Prostate gland (tissue), 2 donors: ENCODE measurements at regions not wholly inside any gene's neighbourhood (a gene's known extent, or its start where the extent isn't known, plus 50 kb on each side); places are given as distances from the start of the nearest gene placed in this dataset.

Experiments used
- POLR2AphosphoS5 ChIP-seq: sonication (generic); formaldehyde crosslinking; IDR thresholded peaks from one replicate; pipeline ENCODE4 v1.6.1; 2017; ENCODE audit warnings: antibody characterized with exemption
- TF ChIP-seq, protein P1 (sequence below), 4 experiments: fragments of 200-600 bp in 2 of 4; fragments of 450-650 bp in 2 of 4; sonication (generic) in 2 of 4; IDR thresholded peaks; 1 replicate in 3 of 4; 2 replicates in 1 of 4; pipeline ENCODE4 v1.5.1; 2016 to 2019; ENCODE audit warnings: antibody characterized with exemption in 4 of 4, mild to moderate bottlenecking in 2 of 4, moderate library complexity in 2 of 4

DNA sequence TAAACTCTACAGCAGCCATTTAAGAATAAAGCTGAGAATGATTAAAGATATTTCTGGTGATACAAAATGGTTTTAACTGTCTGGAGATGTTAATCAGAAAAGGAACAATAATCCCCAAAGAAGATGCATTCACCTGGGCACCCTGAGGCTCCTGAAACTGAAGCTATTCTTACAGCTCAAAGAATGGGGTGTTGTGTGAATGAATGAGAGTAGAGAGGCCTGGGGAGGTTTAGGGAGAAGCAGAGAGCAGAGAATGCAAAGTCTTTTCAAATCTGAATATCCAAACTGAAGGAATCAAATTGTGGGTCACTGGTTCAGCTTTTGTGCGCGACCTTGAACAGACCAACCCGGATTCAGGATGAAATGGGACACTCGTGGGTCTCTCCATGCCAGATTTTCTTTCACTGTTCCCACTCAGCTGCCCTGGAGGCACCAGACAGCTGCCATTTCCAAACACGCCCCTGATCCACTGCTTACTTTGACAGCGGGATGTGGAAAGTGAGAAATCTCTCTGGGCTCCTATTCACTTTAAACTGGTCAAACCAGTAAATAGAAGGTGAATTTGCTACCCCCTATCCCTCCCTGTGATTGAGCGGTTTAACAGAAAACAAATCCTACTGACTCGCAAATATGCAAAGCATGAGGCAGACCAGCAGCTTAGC is 485.5 kb upstream of the THBS1 start:
- TF ChIP-seq, protein P1, sequence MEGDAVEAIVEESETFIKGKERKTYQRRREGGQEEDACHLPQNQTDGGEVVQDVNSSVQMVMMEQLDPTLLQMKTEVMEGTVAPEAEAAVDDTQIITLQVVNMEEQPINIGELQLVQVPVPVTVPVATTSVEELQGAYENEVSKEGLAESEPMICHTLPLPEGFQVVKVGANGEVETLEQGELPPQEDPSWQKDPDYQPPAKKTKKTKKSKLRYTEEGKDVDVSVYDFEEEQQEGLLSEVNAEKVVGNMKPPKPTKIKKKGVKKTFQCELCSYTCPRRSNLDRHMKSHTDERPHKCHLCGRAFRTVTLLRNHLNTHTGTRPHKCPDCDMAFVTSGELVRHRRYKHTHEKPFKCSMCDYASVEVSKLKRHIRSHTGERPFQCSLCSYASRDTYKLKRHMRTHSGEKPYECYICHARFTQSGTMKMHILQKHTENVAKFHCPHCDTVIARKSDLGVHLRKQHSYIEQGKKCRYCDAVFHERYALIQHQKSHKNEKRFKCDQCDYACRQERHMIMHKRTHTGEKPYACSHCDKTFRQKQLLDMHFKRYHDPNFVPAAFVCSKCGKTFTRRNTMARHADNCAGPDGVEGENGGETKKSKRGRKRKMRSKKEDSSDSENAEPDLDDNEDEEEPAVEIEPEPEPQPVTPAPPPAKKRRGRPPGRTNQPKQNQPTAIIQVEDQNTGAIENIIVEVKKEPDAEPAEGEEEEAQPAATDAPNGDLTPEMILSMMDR (IDR thresholded peaks at IDR 0.05) = no peak
- TF ChIP-seq POLR2AphosphoS5 = no peak
